ENCODE measurements at regions not wholly inside any gene's neighbourhood (a gene's known extent, or its start where the extent isn't known, plus 50 kb on each side); places are given as distances from the start of the nearest gene placed in this dataset.

DNA sequence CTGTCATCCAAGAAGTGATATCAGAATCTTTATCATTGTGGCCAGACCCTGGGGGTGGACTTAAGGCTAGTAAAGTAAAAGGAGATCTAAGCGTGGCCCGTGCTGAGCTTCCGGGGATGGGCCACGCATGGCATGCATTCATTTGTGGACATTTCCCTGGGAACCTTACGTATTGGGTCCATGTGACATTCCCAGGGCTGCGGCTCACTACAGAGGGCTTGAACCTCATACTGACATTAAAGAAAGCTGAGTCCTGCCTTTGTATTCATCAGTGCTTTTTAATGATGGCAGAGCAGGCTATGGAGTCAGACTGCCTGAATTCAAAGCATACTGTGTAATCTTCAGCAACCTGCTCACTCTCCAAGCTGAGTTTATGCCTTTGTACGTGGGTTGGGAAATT, 152.2 kb upstream of the AFDN start:
- no peak for DNase-seq (ENCODE audit: low spot score)

DNA sequence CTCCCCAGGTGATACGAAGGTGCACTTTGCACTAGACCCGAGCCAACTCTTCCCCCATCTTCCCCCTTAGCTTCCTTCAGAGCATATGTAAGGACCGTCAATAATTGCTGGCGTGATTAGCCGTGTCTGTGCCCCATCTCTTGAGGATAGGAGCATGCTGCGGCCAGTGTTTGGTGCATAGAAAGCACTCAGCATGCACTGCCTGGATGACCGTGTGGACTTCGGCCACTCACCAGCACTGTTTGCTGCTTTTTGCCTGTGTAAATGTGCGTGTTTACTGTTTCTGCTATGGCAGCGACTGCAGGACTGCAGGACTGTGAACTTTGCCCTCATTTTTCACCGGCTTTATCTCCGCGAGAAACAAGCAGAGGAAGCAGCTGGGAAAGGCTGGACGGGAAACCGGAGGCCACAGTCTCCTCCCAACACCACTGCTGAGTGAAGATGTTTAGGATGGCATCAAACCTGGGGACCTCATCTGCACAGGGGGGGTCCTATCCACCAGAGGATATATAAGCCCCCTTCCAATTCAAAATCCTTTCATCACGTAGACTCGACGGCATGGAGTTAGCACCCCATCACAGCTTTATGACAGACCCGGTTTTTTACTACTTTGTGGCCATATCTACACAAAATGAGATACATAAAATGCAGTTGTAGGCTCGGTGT, 150.6 kb upstream of the AFDN start:
- DNase-seq (ENCODE audit: low spot score), result no peak

DNA sequence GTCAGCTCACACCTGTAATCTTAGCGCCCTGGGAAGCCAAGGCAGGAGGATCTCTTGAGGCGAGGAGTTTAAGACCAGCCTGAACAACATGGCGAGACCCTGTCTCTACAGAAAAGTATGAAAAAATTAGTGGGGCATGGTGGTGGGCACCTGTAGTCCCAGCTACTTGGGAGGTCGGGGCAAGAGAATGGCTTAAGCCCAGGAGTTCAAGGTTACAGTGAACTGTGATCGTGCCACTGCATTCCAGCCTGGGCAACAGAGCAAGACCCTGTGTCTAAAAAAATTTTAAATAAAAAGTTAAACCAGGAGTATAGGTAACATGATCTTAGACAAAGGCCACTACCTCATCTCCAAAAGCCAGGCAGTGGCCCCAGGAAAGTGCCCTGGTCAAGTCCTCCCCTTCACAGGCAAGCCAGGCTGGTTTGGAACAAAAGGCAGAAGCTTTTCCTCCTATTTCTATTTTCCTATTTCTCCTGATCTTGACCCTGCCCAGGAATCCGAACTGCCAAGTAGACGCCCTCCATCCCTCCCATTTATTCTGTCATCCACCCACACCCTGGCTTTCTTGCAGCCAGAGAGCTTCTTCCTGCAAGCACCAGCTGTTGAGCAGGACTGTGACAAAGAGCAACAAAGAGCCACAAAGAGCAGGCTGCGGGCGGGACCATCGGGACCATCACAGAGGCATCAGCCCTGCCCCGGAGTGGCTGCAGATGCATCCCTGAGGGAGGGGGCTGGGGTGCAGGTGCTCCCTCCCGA, 149.9 kb upstream of the AFDN start:
- DNase-seq (ENCODE audit: low spot score), result peak; percentile 74

DNA sequence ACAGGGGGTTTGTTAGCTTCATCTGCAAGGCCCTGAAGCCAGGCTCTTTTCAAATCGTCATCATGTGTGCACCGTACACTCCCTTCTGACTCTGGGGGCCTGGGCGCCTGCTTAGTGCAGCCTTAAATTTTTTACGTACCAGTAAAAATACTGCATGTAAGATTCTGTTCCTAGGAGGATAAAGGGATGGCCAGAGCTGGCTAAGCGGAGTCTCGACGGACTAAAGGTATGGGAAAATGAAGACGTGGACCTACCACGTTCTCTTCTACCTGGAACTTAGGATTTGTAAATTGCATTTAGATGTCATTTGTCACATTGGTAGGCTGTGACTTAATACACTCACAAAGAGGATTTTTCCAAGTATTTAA, 149.3 kb upstream of the AFDN start:
- no peak for DNase-seq (ENCODE audit: low spot score)

DNA sequence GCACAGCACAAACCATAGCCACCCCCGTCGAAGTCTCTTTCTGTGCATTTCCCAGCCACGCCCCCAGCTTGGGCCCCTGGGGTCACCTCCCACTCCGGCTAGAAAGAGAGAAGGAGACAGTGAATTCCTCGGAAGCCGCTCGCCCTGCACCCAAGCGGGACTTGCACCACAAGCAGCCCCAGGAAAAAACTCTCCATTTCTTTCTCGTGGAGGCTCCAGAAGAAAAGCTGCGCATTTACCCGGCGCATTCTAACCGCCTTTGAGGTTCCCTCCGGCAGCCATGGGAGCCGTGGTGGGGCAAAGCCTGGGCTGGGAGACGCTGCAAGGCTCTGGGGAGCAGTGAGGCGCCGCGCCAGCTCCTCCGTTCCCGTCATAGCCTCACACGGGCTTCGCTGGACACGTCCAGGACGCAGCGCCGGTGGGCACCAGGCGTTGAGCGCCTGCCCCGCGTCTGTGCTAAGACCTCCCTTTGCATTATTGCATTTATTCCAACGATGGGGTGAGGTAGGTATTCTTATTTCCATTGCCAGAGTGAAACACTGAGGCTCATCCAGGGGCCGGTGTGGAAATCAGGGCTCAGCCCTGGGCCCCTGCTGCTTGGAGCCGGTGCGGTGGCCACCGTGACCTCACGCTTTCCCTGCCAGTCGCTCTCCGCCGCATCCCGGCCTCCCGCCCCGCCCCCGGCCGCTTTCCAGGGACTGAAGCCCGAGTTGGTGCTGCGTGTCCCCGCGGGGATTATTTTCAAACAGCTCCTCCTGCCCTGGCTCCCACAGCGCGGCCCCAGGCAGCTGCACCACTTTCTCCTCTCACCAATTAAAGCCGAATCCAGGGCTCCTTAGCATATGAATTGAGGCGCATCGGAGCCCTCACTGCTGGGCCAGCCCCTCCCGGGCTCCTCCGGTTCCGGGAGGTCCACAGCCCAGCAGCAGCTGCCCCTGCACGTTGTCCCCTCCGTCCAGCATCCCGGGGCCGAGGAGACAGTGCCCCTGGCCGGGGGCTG, 148.3 kb upstream of the AFDN start:
- peak; percentile 39 for DNase-seq (ENCODE audit: low spot score)

DNA sequence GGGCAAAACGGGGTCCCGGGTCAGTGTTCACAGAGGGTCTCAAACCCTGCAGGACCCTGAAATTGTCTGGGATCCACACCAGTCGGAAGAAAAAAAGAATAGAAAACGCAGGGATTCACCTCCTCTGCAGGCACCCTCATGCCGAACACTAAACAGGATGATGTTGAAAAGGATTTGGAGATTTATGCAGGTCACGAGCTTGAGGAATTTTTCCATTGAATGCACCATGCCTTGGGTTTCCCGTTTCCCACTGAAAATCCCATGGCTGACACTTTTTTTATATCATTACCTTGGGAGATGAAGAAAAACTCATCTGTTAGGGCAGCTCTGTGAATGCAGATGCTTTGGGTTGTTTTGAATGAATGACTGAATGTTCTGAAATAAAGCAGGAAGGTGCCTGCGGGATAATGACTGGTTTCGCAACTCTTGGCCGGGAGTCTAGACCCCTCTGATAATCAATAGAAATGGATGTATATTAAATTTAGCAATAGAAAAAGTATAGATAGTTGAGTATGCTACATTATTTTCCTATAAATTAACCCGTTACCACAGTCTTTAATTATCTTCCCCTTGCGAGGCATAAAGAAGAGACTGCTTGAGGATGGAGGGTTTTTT, 147.5 kb upstream of the AFDN start:
- DNase-seq (ENCODE audit: low spot score), result no peak

DNA sequence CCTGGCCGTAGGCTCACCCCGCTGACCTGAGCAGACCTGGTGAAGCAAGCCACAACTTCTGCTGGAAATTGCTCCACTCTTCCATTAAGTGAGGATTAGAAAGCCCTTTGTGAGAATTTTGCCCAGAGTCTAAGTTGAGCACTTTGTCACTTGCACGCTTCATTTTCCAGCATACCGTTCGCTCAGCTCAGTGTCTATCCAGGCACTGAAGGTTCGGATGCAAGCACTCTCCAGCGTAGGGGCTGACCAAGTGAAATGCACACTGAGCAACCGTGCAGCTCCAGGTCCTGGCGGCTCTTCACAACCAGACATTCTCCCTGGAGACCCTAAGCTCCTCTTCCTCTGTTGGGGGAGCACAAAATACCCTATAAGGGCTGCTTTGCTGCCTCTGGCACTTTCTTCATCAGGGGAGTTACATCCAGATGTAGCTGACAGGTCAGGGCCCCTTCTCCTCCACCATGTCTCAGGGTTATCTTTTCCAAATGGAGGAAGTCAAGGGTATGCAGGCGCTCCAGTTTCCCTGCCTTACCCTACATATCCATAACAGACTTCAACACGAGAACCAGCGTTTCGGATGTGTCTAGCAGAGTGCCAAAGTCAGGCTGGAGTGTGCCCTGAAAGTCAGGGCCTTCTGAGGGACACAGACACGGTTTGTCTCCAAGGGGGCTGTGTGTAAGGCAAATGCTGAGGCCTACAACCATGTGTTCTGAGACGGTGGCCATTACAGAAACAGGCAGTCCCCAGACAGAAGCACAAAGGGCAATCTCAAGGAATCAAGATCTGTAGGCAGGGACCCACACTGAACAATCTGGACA, 146.7 kb upstream of the AFDN start:
- no peak for DNase-seq (ENCODE audit: low spot score)

DNA sequence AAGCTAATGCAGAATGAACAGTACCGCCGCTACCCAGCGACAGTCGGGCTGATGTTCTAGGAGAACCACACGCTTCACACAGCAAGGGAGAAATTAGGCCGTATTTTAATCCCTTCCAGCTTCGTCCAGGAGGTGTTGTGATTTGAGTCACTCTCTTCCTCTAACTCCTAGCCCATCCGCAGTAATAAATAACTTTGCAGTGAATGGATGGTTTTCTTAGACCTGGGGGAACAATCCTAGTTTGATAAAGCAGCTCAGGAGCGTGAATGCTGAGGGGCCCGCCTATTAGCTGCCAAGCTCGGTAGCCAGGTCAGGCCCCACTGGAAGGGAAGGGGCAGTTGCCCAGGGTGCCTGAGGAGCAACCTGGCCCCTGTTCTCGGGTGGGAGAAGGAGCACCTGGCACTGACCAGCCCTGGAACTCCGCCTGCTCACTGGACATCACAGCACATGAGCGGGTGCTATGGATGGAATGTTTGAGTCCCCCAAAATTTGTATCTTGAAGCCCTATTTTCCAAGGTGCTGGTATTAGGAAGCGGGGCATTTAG, 146.0 kb upstream of the AFDN start:
- DNase-seq (ENCODE audit: low spot score), result no peak

DNA sequence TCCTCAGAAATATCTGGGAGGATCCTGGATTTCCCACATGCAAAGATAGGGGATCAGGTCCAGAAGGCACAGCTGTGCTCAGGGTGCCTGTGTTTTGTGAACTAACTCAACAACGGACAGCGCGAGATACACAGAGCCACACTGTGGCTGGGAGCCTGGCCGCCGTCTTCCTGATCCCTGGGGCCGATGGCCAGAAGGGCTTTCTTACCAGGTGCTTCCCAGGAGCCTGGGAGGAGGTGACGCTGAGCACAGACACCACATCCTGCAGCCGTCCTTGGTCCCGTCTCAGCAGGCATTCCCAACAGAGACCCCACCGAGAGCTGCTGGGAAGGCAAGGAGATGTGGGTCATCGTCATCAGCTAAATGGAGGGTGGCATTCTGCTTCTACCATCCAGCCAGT, 144.6 kb upstream of the AFDN start:
- DNase-seq (ENCODE audit: low spot score), result no peak

DNA sequence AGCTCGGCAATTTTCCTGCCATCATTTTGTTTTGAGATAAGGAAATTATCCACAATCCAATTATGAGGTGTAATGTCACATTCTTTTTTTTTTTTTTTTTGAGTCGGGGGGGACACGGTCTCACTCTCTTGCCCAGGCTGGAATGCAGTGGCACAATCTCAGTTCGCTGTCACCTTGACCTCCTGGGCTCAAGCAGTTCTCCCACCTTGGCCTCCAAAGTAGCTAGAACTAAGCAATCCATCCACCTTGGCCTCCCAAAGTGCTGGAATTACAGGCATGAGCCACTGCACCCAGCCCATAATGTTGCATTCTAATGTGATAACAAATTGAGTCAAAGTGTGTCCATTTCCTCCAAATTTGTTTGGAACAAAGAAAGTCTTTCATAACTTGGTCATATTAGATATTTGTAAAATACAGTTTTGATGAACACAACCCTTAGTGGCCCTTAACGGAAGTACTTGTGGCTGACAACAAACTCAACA, 144.1 kb upstream of the AFDN start:
- DNase-seq (ENCODE audit: low spot score), result no peak

DNA sequence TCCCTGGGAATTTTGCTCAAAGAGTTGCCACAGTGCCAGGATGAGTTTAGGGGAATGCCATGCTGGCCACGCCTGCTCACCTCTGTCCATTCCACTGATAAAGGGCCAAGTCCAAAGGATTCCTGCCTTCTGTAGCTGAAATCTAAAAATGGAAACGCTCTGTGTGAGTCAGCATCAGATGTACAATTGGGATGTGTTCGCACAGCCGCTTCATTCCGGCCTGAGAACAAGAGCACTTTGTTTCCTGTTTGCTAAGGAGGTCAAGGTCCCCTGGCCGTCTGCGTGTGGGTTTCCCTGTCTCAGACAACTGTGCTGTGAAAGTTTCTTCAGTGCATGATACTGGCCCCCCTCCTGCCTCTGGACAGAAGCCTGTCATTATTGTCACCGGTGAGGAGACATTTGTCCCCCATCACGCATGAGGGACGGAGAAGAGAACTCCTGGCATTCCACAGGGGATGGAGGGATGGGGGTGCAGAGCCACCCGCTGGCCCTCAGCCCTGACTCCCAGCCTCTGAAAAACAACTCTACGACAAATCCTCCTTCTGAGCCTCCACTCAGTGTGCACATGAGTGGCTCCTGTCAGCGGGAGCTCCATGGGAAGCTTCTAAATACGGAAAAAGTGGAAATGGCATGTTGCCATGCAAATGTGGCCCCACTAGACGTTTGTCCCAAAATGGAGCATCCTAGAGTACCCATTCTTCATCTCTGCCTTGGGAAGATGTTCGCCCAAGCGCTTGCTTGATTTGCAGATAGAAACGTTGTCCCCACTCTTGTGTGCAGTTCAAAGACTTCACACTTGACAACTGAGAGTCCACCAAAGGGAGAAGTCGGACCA, 143.5 kb upstream of the AFDN start:
- DNase-seq (ENCODE audit: low spot score), result peak; percentile 99

DNA sequence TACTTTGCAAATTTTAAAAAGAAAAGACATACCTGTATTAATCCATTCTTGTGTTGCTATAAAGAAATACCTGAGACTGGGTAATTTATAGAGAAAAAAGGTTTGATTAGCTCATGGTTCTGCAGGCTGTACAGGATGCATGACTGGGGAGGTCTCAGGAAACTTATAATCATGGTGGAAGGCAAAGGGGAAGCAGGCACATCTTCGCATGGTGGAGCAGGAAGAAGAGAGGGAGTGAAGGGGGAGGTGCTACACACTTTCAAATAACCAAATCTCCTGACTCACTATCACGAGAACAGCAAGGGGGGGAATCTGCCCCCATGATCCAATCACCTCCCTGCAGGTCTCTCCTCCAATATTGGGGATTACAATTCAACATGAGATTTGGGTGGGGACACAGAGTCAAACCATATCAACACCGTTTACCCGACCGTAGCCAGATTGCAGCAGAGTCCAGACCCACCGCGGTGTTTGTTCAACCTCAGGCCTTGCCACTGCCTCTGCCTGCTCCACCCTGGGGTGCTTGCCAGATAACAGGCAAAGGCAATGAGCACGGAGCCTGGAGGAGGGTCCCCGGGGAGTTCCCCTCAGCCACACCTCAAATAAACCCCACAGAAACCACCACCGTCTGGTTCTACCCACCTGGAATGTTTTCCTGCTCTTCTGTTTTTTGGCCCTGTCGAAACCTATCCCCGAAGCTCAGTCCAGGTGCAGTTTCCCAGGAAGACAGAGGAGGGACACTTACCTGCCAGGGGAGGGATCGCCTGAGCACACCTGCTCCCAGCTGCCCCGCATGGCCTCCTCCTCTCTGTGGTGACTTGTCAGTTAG, 142.2 kb upstream of the AFDN start:
- no peak for DNase-seq (ENCODE audit: low spot score)

DNA sequence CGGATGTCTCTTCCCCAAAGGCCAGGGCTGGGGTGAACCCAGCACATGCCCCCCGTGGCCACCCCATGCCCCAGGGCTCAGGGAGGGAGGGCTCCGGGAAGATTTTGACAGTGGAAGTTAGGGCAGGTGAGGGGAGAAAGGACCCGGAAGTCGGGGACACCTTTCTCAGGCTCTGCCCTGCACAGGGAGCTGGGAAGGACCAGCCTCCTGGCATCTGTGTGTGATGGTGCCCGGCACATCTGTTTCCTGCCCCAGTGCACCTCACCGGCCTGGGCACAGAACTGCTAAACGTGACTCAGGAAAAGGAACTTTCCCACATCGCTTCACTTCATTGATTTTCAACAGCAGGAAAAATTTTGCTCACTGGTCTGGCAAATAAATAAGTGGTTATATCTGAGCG, 141.1 kb upstream of the AFDN start:
- no peak for DNase-seq (ENCODE audit: low spot score)

DNA sequence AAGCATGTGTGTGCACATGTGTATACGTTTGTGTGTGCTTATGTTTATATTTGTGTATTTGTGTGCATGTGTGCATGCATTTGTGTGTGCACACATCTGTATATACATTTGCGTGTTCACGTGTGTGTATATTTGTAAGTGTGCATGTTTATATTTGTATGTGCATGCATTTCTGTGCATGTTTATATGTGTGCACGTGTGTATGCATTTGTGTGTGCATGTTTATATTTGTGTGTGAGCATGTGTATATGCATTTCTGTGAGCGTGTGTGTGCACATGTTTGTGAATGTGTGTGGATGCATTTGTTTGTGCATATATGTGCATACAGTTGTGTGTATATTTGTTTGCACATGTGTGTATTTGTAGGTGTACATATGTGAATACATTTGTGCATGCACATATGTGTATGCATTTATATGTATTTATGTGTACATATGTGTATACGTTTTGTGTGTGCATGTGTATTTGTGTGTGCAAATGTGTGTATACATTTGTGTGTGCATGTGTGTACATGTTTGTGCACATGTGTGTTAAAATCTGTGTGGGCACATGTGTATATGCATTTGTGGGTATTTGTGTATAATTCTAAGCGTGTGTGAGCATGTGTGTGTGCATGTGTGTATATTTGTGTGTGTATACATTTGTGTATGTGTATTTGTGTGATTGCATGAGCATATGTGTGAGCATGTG, 140.4 kb upstream of the AFDN start:
- DNase-seq (ENCODE audit: low spot score), result no peak

DNA sequence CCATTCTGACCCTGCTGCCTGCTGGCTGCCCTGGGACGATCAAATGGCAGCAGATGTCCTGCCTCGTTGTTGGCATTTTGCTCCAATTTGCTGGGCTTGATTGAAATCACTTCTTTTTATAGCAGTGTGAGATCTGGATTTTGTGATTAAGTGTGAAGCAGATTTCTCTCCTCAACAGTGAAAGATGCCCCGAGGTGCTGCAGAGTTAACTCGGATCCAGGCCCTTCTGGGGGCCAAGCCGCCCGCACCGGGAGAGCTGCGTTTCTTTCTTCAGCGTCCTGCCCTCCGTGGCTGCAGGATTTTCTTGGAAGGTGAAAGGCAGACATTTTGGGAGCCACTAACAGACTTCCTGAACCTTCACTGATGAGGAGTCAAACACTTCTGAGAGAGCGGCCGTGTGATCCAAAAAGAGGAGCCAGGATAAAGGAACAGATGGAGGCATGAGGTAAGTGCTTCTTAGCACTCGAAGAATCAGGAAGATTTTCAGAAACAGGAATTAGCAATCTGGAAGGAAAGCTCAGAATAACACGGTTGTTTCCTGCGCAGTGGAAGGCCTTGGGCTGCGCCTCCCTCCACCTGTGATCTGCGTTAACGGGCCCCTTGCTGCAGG, 139.5 kb upstream of the AFDN start:
- DNase-seq (ENCODE audit: low spot score), result no peak

DNA sequence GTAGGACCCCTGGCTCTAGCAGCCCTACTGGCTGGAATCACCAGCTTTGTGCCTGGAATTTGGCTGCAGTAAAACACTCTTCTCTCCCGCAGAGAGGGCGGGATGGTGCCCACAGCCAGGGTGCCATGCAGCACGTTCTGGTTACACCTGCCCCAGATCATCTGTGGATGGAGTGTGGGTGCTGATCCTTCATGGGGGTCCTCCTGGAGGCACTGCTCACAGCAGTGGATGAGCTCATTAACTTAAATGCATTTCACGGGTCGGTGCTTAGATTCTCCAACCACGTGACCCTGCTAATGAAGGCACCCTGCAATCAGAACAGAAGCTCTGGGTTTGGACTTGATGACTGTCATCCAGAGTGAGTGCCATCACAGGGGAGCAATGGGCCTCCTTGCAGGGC, 138.6 kb upstream of the AFDN start:
- DNase-seq (ENCODE audit: low spot score), result no peak

DNA sequence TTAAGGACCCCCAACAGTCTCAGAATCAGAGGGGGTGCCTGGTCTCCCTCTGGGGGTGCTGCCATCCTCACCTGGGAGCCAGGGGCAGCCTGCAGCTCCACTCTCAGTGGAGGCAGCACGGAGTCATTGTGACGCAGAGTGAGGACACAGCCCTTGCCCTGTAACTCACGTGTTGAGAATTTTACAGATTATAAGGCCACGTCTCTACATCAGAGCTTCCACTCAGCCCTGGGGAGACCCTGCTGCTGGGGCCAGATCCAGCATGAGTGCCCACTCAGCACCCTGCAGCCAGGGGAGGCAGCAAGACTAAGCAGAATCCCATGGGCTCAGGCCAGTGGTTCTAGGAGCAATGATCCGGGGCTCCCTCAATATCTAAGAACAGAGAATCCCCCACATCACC, 137.4 kb upstream of the AFDN start:
- DNase-seq (ENCODE audit: low spot score), result no peak

DNA sequence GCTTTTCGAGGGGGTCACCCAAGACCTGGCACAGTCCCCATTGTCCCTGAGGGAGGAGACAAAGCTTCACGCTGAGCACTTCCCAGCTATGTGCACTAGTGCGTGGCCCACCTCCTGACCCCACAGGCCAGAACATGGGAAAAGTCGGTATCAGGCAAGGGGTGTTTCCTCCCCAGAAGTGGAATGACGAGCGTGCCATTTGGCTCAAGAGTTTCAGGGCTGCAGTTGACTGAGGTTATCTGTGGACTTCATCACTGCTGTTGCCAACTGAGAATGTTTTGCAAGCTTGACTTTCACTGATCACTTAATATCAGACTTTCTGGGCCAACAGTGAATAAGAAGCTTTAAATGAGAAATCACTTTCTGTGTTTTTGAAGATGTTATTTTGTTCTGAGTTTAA, 137.0 kb upstream of the AFDN start:
- DNase-seq (ENCODE audit: low spot score), result no peak

Measured in pons (tissue), 1 donor.